GM12878 (cell line): ENCODE measurements at regions not wholly inside any gene's neighbourhood (a gene's known extent, or its start where the extent isn't known, plus 50 kb on each side); places are given as distances from the start of the nearest gene placed in this dataset.

ENCODE experiments used
- ATAC-seq: fragments of 200-7000 bp; cut with Tn5 transposase; 3 replicates; pipeline ENCODE4 v1.9.1; 2020; ENCODE audit warnings: mild to moderate bottlenecking, moderate library complexity
- BruUV-seq: library from RNA; stranded (reverse); fragments of 400-500 nt; replicated peaks from 2 replicates; lab custom pipeline; 2021; lab: Mats Ljungman, UMichigan
- CTCF ChIA-PET: fragments of 300-600 bp; sonication (Branson Sonifier 250); formaldehyde crosslinking; extraction: SDS; loops from one replicate; lab custom pipeline; 2021; ENCODE audit warnings: inconsistent platforms; lab: Yijun Ruan, JAX
- POLR2A ChIA-PET: fragments of 350-600 bp; formaldehyde crosslinking; extraction: SDS; loops from one replicate; lab custom pipeline; 2021; ENCODE audit warnings: inconsistent platforms; lab: Charles Lee
- RAD21 ChIA-PET: fragments of 300-600 bp; sonication (Branson Sonifier 250); formaldehyde crosslinking; loops from one replicate; lab custom pipeline; 2023; ENCODE audit warnings: antibody characterized with exemption; ENCODE audit not compliant: unreplicated experiment; lab: Charles Lee
- SMC1A ChIA-PET: fragments of 300-600 bp; sonication (Branson Sonifier 250); formaldehyde crosslinking; loops from one replicate; lab custom pipeline; 2023; ENCODE audit not compliant: unreplicated experiment, uncharacterized antibody; lab: Charles Lee
- DNase-seq: peaks from one replicate; pipeline ENCODE4 v3.0.0-alpha.2; 2011; ENCODE audit warnings: low read depth, low spot score
- FAIRE-seq: peaks from 3 replicates; lab custom pipeline; 2011; peaks lifted over from hg19 to GRCh38; lab: Jason Lieb, UNC
- H2AFZ ChIP-seq: 2 replicates; pipeline ENCODE4 v1.6.0; 2011; ENCODE audit warnings: low read depth, low read length, control low read depth; ENCODE audit not compliant: control insufficient read depth
- H3K27ac ChIP-seq: 2 replicates; pipeline ENCODE4 v1.5.1; 2011; ENCODE audit warnings: control low read depth; ENCODE audit not compliant: control insufficient read depth, insufficient read depth
- H3K27me3 ChIP-seq, 2 experiments: replicated peaks in 1 of 2; 2 replicates each; pipeline versions ENCODE4 v1.6.0 to v1.6.1; 2011; ENCODE audit warnings: low read length in 1 of 2; ENCODE audit not compliant: control insufficient read depth in 2 of 2, insufficient read depth in 2 of 2
- H3K36me3 ChIP-seq, 2 experiments: 2 replicates each; pipeline ENCODE4 v1.5.1; 2011; ENCODE audit warnings: low read length in 1 of 2; ENCODE audit not compliant: control insufficient read depth in 2 of 2, insufficient read depth in 2 of 2
- H3K4me1 ChIP-seq: 2 replicates; pipeline ENCODE4 v1.6.1; 2011; ENCODE audit warnings: mild to moderate bottlenecking, low read length, moderate library complexity, mixed read lengths; ENCODE audit not compliant: control insufficient read depth, insufficient read depth
- H3K4me2 ChIP-seq: 2 replicates; pipeline ENCODE4 v1.6.0; 2011; ENCODE audit warnings: control low read depth; ENCODE audit not compliant: control insufficient read depth, insufficient read depth
- H3K4me3 ChIP-seq: fragments of 200-600 bp; sonication (generic); 2 replicates; pipeline ENCODE4 v1.5.1; 2016
- H3K79me2 ChIP-seq: 2 replicates; pipeline ENCODE4 v1.6.0; 2011; ENCODE audit warnings: low read length; ENCODE audit not compliant: control insufficient read depth, insufficient read depth
- H3K9ac ChIP-seq: 2 replicates; pipeline ENCODE4 v1.8.0; 2011; ENCODE audit warnings: low read length, control low read depth, mixed read lengths; ENCODE audit not compliant: control insufficient read depth, insufficient read depth
- H3K9me3 ChIP-seq: replicated peaks from 3 replicates; pipeline ENCODE4 v1.5.1; 2011; ENCODE audit warnings: mild to moderate bottlenecking, low read length; ENCODE audit not compliant: control insufficient read depth, insufficient read depth
- H4K20me1 ChIP-seq: 2 replicates; pipeline ENCODE4 v1.6.0; 2011; ENCODE audit not compliant: control insufficient read depth, insufficient read depth
- DPF2 ChIP-seq: fragments of 450-650 bp; IDR thresholded peaks from 2 replicates; pipeline ENCODE4 v1.6.1; 2017; ENCODE audit warnings: mild to moderate bottlenecking
- EZH2 ChIP-seq: IDR thresholded peaks from 2 replicates; pipeline ENCODE4 v1.6.1; 2012; ENCODE audit warnings: low read depth, mild to moderate bottlenecking, control low read depth, inconsistent platforms, low read length, borderline replicate concordance; ENCODE audit not compliant: control insufficient read depth
- MYC ChIP-seq: IDR thresholded peaks from 2 replicates; pipeline ENCODE4 v1.6.1; 2011; ENCODE audit warnings: mild to moderate bottlenecking, low read length, moderate library complexity, inconsistent platforms; ENCODE audit not compliant: insufficient read depth, insufficient replicate concordance, insufficient read length, severe bottlenecking
- PML ChIP-seq: IDR thresholded peaks from 2 replicates; pipeline ENCODE4 v1.6.1; 2012; ENCODE audit warnings: low read length, inconsistent platforms
- SMC3 ChIP-seq: IDR thresholded peaks from 2 replicates; pipeline ENCODE4 v1.6.1; 2011; ENCODE audit warnings: low read length, improper control_type of control experiment, borderline replicate concordance
- SP1 ChIP-seq: IDR thresholded peaks from one replicate; pipeline ENCODE4 v1.6.1; 2011; ENCODE audit warnings: low read depth, low read length
- WGBS: methylation state at CpG from one replicate; pipeline ENCODE4 v1.1.6; 2016; ENCODE audit warnings: low lambda C conversion rate; ENCODE audit not compliant: insufficient replicate concordance, insufficient coverage; ENCODE audit errors: missing lambda C conversion rate; 5-methylcytosine and 5-hydroxymethylcytosine counted together
- in situ Hi-C: fragments of 300-500 bp; cut with MboI; formaldehyde crosslinking; loops from 9 replicates; pipeline ENCODE4 v1.14.3; 2018; ENCODE audit warnings: mixed read lengths
- intact Hi-C: fragments of 100-400 bp; cut with micrococcal nuclease; formaldehyde crosslinking; loops from one replicate; pipeline ENCODE4 v1.14.2; 2022; ENCODE audit not compliant: unreplicated experiment
- TF ChIP-seq, protein P1 (sequence below): fragments of 150-350 bp; IDR thresholded peaks from 2 replicates; pipeline ENCODE4 v1.6.1; 2016; ENCODE audit warnings: low read depth, low read length
- TF ChIP-seq, protein P2 (sequence below): fragments of 450-650 bp; IDR thresholded peaks from 2 replicates; pipeline ENCODE4 v1.6.1; 2017; ENCODE audit warnings: low read depth, mild to moderate bottlenecking, moderate library complexity

DNA sequence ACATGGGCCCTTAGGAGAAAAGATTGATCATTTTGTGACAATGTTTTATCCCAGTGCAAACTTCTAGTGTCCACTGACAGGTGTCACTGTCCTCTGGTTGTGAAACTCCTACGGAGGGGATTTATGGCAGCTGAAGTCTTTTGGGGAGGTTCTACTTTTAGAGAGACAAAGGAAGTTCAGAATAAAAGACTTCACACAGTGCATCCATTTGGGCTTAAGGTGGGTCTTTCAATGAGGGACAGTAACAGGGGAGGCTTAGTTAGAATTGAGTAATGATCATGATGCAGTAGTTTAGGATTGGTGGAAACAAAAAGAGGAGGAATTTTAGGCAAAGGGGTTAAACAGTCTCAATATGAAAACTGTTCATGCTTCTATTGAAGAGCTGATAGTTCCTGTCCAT is 501.1 kb upstream of the NRP1 start:
- ChIA-PET POLR2A (no interaction called here), RAD21 (interaction anchor here (0.6 kb wide), 1 partner anchor 134 kb away, joined by 3 read pairs; no protein-coding TSS in a partner anchor), SMC1A (interaction anchor here (0.9 to 1.5 kb wide), 3 partner anchors 10 to 37 kb away, joined by 4 to 5 read pairs (median 4); no protein-coding TSS in a partner anchor)
- Histone ChIP-seq H3K27me3 (no peaks in the 10 kb centered on the region), H3K79me2 (no peaks in the 10 kb centered on the region), H3K27ac (no peak overlapping the region), H2AFZ (no peak overlapping the region), H3K4me1 (no peaks in the 10 kb centered on the region), H3K4me3 (no peak overlapping the region), H3K9me3 (no peaks in the 10 kb centered on the region), H4K20me1 (no peaks in the 10 kb centered on the region), H3K9ac (no peak overlapping the region)
- 8% methylated on average over 1 of the region's 1 CpG for WGBS
- intact Hi-C loops: no loop called here
- DNase-seq (no peak), FAIRE-seq (no peak)
- in situ Hi-C loops: no loop called here
- no TSS peak for BruUV-seq
- TF ChIP-seq, protein P1, sequence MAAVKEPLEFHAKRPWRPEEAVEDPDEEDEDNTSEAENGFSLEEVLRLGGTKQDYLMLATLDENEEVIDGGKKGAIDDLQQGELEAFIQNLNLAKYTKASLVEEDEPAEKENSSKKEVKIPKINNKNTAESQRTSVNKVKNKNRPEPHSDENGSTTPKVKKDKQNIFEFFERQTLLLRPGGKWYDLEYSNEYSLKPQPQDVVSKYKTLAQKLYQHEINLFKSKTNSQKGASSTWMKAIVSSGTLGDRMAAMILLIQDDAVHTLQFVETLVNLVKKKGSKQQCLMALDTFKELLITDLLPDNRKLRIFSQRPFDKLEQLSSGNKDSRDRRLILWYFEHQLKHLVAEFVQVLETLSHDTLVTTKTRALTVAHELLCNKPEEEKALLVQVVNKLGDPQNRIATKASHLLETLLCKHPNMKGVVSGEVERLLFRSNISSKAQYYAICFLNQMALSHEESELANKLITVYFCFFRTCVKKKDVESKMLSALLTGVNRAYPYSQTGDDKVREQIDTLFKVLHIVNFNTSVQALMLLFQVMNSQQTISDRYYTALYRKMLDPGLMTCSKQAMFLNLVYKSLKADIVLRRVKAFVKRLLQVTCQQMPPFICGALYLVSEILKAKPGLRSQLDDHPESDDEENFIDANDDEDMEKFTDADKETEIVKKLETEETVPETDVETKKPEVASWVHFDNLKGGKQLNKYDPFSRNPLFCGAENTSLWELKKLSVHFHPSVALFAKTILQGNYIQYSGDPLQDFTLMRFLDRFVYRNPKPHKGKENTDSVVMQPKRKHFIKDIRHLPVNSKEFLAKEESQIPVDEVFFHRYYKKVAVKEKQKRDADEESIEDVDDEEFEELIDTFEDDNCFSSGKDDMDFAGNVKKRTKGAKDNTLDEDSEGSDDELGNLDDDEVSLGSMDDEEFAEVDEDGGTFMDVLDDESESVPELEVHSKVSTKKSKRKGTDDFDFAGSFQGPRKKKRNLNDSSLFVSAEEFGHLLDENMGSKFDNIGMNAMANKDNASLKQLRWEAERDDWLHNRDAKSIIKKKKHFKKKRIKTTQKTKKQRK: no peak
- TF ChIP-seq MYC (no peak), SMC3 (no peak), EZH2 (no peak), SP1 (no peak), DPF2 (no peak), PML (no peak)
- TF ChIP-seq, protein P2, sequence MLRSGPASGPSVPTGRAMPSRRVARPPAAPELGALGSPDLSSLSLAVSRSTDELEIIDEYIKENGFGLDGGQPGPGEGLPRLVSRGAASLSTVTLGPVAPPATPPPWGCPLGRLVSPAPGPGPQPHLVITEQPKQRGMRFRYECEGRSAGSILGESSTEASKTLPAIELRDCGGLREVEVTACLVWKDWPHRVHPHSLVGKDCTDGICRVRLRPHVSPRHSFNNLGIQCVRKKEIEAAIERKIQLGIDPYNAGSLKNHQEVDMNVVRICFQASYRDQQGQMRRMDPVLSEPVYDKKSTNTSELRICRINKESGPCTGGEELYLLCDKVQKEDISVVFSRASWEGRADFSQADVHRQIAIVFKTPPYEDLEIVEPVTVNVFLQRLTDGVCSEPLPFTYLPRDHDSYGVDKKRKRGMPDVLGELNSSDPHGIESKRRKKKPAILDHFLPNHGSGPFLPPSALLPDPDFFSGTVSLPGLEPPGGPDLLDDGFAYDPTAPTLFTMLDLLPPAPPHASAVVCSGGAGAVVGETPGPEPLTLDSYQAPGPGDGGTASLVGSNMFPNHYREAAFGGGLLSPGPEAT: no peak
- TF ChIP-seq, all 136 proteins: peak for 0
- no peak for ATAC-seq
- CTCF ChIA-PET: no interaction called here
- no peak overlapping the region for H3K4me2 ChIP-seq
- H3K36me3 ChIP-seq: no peaks in the 10 kb centered on the region
